CD4-positive, alpha-beta T cell treated with Interleukin-21 for 1 hour (primary cell): ENCODE measurements at regions not wholly inside any gene's neighbourhood (a gene's known extent, or its start where the extent isn't known, plus 50 kb on each side); places are given as distances from the start of the nearest gene placed in this dataset.

Experiments used
- DNase-seq: peaks from one replicate; pipeline ENCODE4 v3.0.0-alpha.2; 2020

- DNase-seq: no peak
Measured at GRCh38 chr12:123040106-123040505, 59.6 kb downstream of the ARL6IP4 start.

- DNase-seq: no peak
Measured at GRCh38 chr12:123038966-123039365, 58.5 kb downstream of the ARL6IP4 start.

GRCh38 chr12:123038486-123038885 is 58.0 kb downstream of the ARL6IP4 start:
- DNase-seq: no peak

GRCh38 chr12:123037791-123038190 is 57.3 kb downstream of the ARL6IP4 start:
- no peak for DNase-seq

GRCh38 chr12:123036466-123037285 is 56.2 kb downstream of the ARL6IP4 start:
- DNase-seq: no peak

GRCh38 chr12:123035841-123036240 is 55.4 kb downstream of the ARL6IP4 start:
- DNase-seq: no peak

GRCh38 chr12:123034865-123035264 is 54.4 kb downstream of the ARL6IP4 start:
- DNase-seq: no peak

GRCh38 chr12:123034022-123034541 is 53.6 kb downstream of the ARL6IP4 start:
- no peak for DNase-seq

GRCh38 chr12:123033392-123034021 is 53.0 kb downstream of the ARL6IP4 start:
- no peak for DNase-seq

GRCh38 chr12:123032736-123033391 is 52.4 kb downstream of the ARL6IP4 start:
- no peak for DNase-seq
